ENCODE measurements at regions not wholly inside any gene's neighbourhood (a gene's known extent, or its start where the extent isn't known, plus 50 kb on each side); places are given as distances from the start of the nearest gene placed in this dataset.

DNA sequence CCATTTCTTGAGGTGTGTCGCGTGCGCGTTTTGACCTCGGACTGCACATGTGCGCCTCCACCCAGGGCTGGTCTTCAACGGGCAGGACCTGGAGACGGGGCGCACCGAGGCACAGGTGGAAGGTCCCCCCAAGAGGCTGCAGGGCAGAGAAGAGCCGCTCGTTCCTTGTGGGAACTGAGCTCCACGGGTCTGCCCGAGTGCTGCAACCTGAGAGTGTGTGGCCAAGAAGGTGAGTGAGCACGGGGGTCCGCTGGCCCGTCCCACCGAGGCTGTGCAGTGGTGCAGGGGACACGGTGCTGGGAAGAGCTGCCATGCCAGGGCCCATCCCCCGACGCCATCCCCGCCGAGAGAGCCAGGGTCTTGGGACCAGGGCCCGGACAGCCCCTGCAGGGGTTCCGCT, 268.3 kb downstream of the GALR1 start:
- TF ChIP-seq, protein P1, sequence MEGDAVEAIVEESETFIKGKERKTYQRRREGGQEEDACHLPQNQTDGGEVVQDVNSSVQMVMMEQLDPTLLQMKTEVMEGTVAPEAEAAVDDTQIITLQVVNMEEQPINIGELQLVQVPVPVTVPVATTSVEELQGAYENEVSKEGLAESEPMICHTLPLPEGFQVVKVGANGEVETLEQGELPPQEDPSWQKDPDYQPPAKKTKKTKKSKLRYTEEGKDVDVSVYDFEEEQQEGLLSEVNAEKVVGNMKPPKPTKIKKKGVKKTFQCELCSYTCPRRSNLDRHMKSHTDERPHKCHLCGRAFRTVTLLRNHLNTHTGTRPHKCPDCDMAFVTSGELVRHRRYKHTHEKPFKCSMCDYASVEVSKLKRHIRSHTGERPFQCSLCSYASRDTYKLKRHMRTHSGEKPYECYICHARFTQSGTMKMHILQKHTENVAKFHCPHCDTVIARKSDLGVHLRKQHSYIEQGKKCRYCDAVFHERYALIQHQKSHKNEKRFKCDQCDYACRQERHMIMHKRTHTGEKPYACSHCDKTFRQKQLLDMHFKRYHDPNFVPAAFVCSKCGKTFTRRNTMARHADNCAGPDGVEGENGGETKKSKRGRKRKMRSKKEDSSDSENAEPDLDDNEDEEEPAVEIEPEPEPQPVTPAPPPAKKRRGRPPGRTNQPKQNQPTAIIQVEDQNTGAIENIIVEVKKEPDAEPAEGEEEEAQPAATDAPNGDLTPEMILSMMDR (IDR thresholded peaks at IDR 0.05): no peak

DNA sequence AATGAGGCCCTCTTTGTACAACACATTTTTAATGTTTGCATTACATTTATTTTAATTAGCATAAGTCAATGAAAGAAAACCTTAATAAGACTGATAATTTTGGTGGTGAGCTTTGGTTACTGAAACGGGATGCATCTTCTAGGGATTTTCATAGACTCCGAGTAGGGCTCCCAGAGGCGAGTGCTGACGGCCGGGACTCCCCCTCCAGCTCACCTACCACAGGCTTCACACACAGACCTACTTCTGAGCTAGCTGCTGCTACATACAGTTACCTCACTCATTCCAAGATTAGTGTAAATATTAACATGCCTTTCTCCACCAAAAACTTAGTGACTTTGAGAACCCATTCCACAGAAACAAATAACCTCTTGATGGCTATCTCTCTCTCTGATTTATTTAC, 271.1 kb downstream of the GALR1 start:
- TF ChIP-seq, protein P1 (IDR thresholded peaks at IDR 0.05): no peak

DNA sequence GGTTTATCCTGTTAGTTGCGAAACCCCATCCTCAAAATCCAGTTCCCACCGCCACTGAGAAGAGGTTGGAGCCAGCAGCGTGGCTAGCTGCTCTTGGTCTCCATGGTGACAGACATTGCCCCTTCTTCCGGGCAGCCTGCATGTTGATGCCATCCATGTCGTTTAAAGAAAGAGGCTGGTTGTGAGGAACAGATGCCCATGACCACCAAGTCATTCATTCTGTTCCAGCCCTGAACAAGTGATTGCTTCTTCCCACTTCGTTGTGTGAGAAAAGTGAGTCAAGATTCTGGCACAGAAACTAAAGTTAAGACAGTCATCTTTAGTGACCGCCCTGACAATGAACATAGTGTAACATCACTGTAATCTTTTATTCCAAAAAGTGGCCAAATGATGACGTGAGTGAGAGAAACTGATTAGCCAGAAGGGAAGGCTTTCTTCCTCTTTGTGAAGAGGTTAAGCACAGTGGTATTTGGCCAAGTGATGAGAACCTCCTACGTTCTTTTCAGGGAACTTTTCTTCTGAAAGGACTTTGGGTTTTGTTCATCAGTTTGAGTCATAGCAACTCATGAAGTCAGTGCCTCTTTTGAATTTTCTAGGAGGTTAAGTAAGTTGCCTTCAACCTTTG, 272.5 kb downstream of the GALR1 start:
- TF ChIP-seq, protein P1 (IDR thresholded peaks at IDR 0.05): no peak

DNA sequence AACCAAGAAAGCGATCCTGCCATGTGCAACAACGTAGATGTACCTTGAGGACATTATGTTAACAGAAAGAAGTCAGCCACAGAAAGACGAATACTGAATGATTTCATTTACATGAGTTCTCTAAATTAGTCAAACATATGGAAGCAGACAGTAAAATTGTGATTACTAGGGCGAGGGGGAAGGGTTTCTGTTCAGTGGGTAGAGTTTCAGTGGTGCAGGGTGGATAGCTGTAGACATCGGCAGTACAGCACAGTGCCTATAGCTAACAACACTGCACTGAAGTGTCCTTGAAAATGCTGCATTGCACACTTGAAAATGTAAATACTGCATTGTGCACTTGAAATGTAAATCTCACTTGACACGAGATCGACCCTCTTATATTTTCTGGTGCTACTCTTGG, 275.3 kb downstream of the GALR1 start:
- TF ChIP-seq, protein P1 (IDR thresholded peaks at IDR 0.05): no peak

DNA sequence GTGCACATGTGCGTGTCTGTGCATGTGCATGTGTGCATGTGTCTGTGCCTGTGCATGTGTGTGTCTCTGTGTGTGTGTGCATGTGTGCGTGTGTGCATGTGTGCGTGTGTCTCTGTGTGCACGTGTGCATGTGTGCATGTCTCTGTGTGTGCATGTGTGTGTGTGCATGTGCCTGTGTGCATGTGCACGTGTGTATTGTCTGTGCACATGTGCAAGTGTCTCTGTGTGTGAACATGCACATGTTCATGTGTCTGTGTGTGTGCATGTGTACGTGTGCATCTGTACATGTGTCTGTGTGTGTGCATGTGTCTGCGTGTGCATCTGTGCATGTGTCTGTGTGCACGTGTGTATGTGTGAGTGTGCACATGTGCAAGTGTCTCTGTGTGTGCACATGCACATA, 277.3 kb downstream of the GALR1 start:
- TF ChIP-seq, protein P1 (IDR thresholded peaks at IDR 0.05): no peak

DNA sequence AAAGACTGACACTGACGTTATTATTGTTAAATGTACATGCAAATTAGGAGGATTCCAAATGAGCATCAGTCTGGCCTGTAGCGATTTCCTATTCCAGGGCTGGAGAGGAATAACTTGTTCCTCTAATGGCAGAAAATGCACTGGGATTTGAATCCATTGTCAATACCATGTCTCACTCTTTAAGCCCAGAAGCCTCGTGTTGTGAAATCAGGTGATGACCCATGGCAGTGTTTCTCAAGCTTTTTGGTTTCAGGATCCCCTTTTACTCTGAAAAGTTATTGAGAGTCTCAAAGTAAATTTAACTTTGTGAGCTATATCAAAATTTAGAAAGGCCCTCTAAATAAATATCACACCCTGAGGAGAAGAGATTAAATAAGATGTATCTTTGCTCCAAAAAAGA, 279.2 kb downstream of the GALR1 start:
- TF ChIP-seq, protein P1 (IDR thresholded peaks at IDR 0.05): no peak

DNA sequence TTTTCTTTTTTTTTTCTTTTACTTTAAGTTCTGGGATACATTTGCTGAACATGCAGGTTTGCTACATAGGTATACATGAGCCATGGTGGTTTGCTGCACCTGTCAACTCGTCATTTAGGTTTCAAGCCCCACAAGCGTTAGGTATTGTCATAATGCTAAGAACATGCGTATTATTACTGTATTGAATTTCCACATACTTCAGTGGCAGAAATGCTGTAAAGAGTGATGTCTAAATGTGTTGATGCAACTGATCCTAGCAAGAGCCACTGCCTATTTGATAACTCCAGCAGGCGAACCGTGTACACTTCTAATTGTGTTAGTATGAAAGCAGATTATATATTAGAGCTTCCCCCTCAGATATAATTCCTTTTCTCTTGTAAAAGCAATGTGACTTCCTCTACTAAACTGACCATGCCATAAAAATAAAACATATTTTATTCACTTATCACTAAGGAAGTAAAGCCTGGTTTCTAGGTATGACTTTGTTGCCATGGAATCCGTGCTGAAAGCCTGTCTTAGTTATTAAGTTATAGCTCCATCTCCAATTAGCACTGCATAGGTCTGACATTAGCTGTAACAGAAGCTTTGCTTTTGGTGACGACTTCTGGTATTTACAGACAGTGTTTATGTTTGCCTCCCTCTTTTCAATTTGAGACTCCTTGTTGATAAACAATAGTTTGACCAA, 280.0 kb downstream of the GALR1 start:
- TF ChIP-seq, protein P1 (IDR thresholded peaks at IDR 0.05): no peak

All from LNCAP (cell line).